OCI-LY3 (cell line): ENCODE measurements at regions not wholly inside any gene's neighbourhood (a gene's known extent, or its start where the extent isn't known, plus 50 kb on each side); places are given as distances from the start of the nearest gene placed in this dataset.

ENCODE experiments used
- H2AFZ ChIP-seq: fragments of 200-600, 300-600 bp; shearing (Covaris generic); 2 replicates; pipeline ENCODE4 v1.6.0; 2014; ENCODE audit warnings: antibody characterized with exemption, low read depth, low read length
- H3K27ac ChIP-seq: fragments of 200-600, 300-600 bp; sonication (generic); 2 replicates; pipeline ENCODE4 v1.5.1; 2014; ENCODE audit warnings: mild to moderate bottlenecking, low read length, moderate library complexity, mixed read lengths
- H3K27me3 ChIP-seq: fragments of 200-600, 300-600 bp; sonication (generic); 2 replicates; pipeline ENCODE4 v1.6.1; 2014; ENCODE audit warnings: low read depth, low read length, mixed read lengths
- H3K36me3 ChIP-seq: fragments of 200-600, 300-600 bp; sonication (generic); replicated peaks from 2 replicates; pipeline ENCODE3; 2014; ENCODE audit warnings: low read depth, low read length, mixed read lengths
- H3K4me1 ChIP-seq: fragments of 300-600, 200-600 bp; sonication (generic); 2 replicates; pipeline ENCODE4 v1.6.1; 2014; ENCODE audit warnings: low read length, mixed read lengths
- H3K4me2 ChIP-seq: fragments of 200-600, 300-600 bp; sonication (generic); 2 replicates; pipeline ENCODE4 v1.6.1; 2014; ENCODE audit warnings: low read length, mixed read lengths
- H3K4me3 ChIP-seq: fragments of 300-600, 200-600 bp; sonication (generic); 2 replicates; pipeline ENCODE4 v1.5.1; 2014; ENCODE audit warnings: antibody characterized with exemption, mild to moderate bottlenecking, low read length, moderate library complexity
- H3K79me2 ChIP-seq: fragments of 300-600, 200-600 bp; shearing (Covaris generic); 2 replicates; pipeline ENCODE4 v1.6.1; 2014; ENCODE audit warnings: mild to moderate bottlenecking, low read length, mixed read lengths
- H3K9ac ChIP-seq: fragments of 300-600, 200-600 bp; shearing (Covaris generic); 2 replicates; pipeline ENCODE4 v1.6.0; 2014; ENCODE audit warnings: mild to moderate bottlenecking, low read length, moderate library complexity
- H3K9me3 ChIP-seq: fragments of 200-600, 300-600 bp; shearing (Covaris generic); 2 replicates; pipeline ENCODE4 v1.6.1; 2014; ENCODE audit warnings: low read length, mixed read lengths; ENCODE audit not compliant: insufficient read depth
- H4K20me1 ChIP-seq: fragments of 200-600, 300-600 bp; sonication (generic); 2 replicates; pipeline ENCODE4 v1.6.1; 2016; ENCODE audit warnings: low read length, mixed read lengths; ENCODE audit not compliant: insufficient read depth
- EZH2phosphoT487 ChIP-seq: fragments of 200-600 bp; shearing (Covaris generic); IDR thresholded peaks from 2 replicates; pipeline ENCODE4 v1.6.1; 2018; ENCODE audit warnings: antibody characterized with exemption, mixed run types, low read depth
- TF ChIP-seq, protein P1 (sequence below): fragments of 200-600, 300-600 bp; sonication (generic); IDR thresholded peaks from 2 replicates; pipeline ENCODE4 v1.5.1; 2014; ENCODE audit warnings: antibody characterized with exemption, low read length, low read depth

DNA sequence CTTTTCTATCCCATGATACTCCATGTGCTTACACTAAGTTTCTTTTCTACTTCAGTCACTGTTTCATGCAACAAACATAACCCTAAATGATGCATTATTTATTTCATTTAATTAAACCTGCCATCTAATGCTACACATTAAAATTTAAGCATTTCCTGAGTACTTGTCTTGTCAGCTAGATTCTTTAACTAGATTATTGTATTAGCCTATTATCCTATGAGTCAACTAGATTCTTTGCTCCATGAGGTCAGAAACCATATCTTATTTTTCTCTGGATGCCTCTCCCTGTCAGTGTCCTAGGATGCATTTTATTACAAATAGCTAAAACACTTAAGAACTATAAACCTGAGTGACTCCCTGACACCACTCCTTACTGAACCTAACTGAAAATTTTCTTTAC is 652.4 kb downstream of the SLC4A3 start:
- H4K20me1 ChIP-seq, result no peaks in the 10 kb centered on the region
- H3K27me3 ChIP-seq, result no peaks in the 10 kb centered on the region
- H3K4me1 ChIP-seq, result no peaks in the 10 kb centered on the region
- no peak overlapping the region for H3K27ac ChIP-seq
- no peaks in the 10 kb centered on the region for H3K36me3 ChIP-seq
- H3K79me2 ChIP-seq, result no peaks in the 10 kb centered on the region
- H3K9me3 ChIP-seq, result no peaks in the 10 kb centered on the region
- no peak overlapping the region for H3K4me3 ChIP-seq
- TF ChIP-seq, protein P1, sequence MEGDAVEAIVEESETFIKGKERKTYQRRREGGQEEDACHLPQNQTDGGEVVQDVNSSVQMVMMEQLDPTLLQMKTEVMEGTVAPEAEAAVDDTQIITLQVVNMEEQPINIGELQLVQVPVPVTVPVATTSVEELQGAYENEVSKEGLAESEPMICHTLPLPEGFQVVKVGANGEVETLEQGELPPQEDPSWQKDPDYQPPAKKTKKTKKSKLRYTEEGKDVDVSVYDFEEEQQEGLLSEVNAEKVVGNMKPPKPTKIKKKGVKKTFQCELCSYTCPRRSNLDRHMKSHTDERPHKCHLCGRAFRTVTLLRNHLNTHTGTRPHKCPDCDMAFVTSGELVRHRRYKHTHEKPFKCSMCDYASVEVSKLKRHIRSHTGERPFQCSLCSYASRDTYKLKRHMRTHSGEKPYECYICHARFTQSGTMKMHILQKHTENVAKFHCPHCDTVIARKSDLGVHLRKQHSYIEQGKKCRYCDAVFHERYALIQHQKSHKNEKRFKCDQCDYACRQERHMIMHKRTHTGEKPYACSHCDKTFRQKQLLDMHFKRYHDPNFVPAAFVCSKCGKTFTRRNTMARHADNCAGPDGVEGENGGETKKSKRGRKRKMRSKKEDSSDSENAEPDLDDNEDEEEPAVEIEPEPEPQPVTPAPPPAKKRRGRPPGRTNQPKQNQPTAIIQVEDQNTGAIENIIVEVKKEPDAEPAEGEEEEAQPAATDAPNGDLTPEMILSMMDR, result no peak
- no peak for TF ChIP-seq EZH2phosphoT487
- no peak overlapping the region for H3K4me2 ChIP-seq
- no peak overlapping the region for H3K9ac ChIP-seq
- no peak overlapping the region for H2AFZ ChIP-seq

DNA sequence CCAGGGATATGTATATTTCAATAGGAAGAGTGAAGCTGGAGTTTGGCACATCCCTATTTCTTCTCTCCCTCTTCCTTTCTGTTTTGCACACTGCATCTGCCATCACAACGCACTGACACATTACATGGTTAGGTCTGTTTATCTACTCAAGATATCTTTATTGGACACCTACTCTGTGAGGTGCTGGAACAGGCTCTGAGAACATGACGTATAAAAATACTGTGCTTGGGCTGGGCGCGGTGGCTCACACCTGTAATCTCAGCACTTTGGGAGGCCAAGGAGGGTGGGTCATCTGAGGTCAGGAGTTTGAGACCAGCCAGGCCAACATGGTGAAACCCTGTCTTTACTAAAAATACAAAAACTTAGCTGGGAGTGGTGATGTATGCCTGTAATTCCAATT is 653.3 kb downstream of the SLC4A3 start:
- Histone ChIP-seq H2AFZ (no peak overlapping the region), H3K9ac (no peak overlapping the region), H3K4me2 (no peak overlapping the region), H3K4me1 (no peaks in the 10 kb centered on the region), H3K9me3 (no peaks in the 10 kb centered on the region), H3K27me3 (no peaks in the 10 kb centered on the region), H3K79me2 (no peaks in the 10 kb centered on the region), H3K36me3 (no peaks in the 10 kb centered on the region), H3K27ac (no peak overlapping the region), H3K4me3 (no peak overlapping the region), H4K20me1 (no peaks in the 10 kb centered on the region)
- TF ChIP-seq, protein P1, result no peak
- no peak for TF ChIP-seq EZH2phosphoT487

DNA sequence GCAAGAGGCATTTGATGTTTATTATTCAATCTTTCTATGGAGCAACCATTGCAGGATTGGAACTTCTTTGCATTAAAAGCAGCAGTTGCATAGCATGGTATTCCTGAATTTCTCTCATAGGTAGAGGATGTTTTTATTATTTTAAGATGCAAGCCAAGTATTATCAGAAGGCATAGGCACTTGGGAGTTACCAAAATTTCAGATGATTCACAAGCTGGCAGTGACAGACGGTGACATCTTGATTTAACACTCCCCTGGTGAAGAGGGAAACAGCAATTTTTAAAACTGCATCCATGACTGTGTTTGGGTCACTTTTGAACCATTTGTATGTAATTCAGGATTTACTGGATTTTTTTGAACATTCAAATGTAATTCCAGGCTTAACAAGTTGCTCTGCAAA is 654.3 kb downstream of the SLC4A3 start:
- no peak overlapping the region for H3K27ac ChIP-seq
- H3K27me3 ChIP-seq, result no peaks in the 10 kb centered on the region
- no peaks in the 10 kb centered on the region for H3K79me2 ChIP-seq
- no peaks in the 10 kb centered on the region for H3K36me3 ChIP-seq
- no peak overlapping the region for H3K9ac ChIP-seq
- H3K4me3 ChIP-seq, result no peak overlapping the region
- no peak overlapping the region for H3K4me2 ChIP-seq
- no peak for TF ChIP-seq EZH2phosphoT487
- TF ChIP-seq, protein P1, result no peak
- H2AFZ ChIP-seq, result no peak overlapping the region
- no peaks in the 10 kb centered on the region for H4K20me1 ChIP-seq
- H3K9me3 ChIP-seq, result no peaks in the 10 kb centered on the region
- no peaks in the 10 kb centered on the region for H3K4me1 ChIP-seq

DNA sequence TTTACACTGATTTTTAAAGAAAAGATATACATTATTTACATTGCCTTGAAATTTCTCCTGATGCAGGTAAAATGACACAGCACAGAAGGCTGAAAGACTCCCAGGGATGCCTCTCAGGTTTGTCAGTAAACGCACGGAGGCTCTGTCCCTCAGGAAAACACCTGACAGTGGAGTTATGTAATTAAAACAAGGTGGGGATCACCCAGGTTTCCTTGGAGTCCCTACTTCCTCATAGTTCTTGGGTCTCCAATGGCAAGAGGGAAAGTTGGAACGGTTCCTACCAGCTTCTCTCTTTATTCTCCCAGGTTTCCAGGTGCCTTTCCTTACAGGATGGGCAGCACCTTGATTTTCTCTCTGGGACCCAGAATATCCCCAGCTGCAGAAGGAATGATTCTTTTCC is 654.8 kb downstream of the SLC4A3 start:
- no peak overlapping the region for H3K4me2 ChIP-seq
- no peak overlapping the region for H3K4me3 ChIP-seq
- TF ChIP-seq EZH2phosphoT487, result no peak
- TF ChIP-seq, protein P1, result no peak
- no peaks in the 10 kb centered on the region for H3K9me3 ChIP-seq
- no peak overlapping the region for H3K27ac ChIP-seq
- H2AFZ ChIP-seq, result no peak overlapping the region
- no peaks in the 10 kb centered on the region for H3K27me3 ChIP-seq
- no peaks in the 10 kb centered on the region for H4K20me1 ChIP-seq
- H3K4me1 ChIP-seq, result no peaks in the 10 kb centered on the region
- no peak overlapping the region for H3K9ac ChIP-seq
- no peaks in the 10 kb centered on the region for H3K79me2 ChIP-seq
- H3K36me3 ChIP-seq, result no peaks in the 10 kb centered on the region
